ENCODE measurements at regions not wholly inside any gene's neighbourhood (a gene's known extent, or its start where the extent isn't known, plus 50 kb on each side); places are given as distances from the start of the nearest gene placed in this dataset.

DNA sequence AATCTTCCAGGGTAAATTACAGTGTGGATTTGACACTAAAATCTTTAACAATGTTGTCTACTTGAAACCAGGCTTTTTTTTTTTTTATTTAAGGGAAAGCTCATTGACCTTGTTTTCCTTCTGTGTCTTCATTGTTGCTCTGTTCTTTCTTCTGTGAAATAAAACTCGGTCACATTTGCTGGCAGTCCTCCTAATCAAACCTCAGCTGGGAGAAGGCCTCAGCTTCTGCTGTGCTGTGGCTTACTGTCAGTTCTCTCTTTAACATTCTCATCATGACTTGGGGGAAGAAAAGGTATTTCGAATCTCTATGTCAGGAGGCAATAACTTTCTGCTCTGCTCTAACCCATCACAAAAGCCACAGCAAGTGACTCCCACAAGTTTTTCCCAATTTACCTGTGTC, 268.9 kb downstream of the ZNF608 start:
- peak in 6 of 56 donors; percentile 4 to 38 (median 17) for DNase-seq

- DNase-seq: no peak
Measured at GRCh38 chr5:124477062-124477461, 269.4 kb downstream of the ZNF608 start.

DNA sequence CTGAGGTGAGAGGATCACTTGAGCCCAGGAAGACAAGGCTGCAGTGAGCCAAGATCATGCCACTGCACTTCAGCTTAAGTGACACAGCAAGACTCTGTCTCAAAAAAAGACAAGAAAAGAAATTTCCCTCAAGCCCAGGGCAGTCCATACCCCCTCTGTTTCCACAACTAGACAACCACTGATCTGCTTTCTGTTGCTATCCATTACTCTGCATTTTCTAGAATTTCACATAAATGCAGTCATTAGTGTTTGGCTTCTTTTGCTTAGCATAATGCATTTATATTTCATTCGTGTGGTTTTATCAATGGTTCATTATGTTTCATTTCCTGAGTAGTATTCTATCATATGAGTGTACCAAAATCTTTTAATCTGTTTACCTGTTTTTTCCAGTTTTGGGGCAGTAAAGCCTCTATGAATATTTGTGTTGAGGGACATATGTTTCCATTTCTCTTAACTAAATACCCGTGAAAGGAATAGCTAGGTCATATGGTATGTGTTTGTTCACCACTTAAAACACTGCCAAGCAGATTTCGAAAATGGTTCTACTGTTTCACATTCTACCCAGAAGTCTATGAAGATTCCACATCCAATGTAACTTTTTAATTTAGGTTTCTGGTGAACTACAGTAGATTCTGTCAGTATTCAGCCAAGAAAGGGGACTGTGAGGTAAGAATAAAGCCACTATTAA, 271.8 kb downstream of the ZNF608 start:
- no peak for DNase-seq

DNA sequence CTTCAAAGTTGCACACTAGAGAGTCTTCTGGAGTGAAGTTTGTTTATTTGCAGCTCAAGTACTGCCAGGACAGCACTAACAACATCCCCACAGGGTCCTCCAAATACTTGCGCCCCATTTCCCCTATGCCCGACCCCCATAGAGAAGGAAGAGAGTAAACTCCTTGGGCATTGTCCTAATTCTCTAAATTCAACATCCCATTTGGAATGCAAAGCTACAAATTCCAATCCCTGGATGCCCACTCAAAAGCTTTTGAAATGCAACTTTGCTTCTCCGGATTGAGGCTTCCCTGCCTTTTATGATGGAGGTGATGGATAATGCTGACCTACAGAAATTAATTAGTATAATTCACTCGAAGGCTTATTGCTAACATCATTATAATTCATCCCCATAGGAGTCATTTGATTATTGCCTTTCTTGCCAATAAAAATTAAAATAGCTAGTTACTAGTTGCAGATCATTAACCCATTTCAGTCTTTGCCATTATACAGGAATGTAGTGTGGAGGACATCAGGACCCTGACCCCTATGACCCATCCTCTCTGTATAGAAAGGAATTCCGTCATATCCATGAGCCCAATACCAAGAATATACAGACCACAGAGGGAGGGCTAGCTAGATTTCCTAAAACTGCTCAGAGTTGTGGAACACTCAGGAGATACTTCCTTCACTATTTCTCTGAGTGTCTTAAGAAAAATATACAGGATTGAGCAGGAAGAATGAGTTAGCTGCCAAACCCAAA, 277.6 kb downstream of the ZNF608 start:
- no peak for DNase-seq

- DNase-seq: no peak
Measured at GRCh38 chr5:124467745-124468144, 278.7 kb downstream of the ZNF608 start.

DNA sequence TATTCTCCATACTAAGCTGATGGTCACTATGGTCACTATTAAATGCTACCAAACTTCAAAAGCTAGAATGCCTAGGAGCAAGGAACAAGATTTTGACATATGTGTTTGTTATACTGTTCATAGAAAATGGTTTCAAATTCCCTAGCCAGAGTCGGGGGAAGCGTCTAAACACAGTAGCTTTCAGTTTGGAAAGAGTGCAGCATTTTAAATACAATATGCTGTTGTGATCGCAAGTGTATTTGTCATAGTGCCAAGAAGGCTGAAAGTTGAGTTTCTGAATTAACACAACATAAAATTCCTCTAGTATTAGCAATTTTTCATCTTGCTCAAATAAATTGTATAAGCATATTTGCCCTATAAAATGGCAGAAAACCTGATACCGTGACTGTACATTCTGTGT, 280.4 kb downstream of the ZNF608 start:
- DNase-seq: no peak

DNA sequence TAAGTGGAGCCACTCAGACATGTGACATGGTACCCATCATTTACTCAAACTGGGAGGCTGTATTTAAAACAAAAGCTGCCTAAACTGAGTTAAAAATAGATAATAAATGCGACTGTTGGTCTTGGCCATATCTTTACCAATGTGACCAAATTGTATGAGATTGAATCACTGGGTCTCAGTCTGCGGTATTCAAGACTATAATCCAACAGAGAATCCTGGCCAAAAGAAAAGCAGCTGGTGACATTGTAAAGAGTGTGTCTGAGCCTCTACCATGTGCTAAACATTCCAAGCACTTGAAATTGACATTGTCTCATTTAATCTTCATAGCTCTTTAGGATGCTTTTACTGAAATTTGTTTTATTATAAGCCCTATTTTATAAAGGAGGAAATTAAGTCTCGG, 282.6 kb downstream of the ZNF608 start:
- no peak for DNase-seq

- DNase-seq: no peak
Measured at GRCh38 chr5:124462751-124463150, 283.7 kb downstream of the ZNF608 start.

DNA sequence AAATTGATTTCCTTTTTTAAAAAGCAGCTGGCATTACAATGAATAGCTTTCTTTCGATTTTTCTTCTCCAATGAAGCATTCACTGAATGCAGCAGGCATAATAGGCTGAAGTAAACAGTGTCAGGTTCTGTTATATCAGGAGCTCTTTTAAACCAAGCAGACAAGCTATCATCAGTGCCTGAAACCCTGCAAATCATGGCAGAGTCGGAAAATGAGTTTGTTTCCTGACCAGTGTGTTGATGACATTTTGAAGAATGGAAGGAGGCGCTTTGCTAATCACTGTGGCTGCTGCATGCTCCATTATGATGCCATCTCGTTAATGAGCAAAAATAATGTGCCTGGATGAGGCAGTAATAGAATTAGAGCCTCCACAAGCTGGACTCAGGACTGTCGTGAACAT, 284.5 kb downstream of the ZNF608 start:
- peak in 7 of 56 donors; percentile 7 to 32 (median 12) for DNase-seq

DNA sequence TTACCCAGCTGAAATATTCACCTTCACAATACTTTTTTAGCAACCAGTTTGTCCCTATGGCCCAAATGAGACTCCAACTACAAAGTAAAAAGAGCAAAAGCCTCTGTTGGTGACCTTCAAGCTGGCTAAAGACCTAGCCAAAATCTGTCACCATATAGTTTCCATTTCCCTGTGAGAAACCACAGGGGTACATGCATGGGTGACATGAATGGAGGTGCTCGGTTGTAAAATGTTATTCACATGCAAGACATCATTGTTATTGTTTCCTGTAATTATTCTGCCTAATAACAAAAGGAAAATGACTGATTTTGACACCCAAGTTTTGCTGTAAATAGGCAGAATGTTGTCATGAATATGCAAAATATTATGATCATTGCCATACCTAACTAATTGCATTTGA, 285.3 kb downstream of the ZNF608 start:
- no peak for DNase-seq

DNA sequence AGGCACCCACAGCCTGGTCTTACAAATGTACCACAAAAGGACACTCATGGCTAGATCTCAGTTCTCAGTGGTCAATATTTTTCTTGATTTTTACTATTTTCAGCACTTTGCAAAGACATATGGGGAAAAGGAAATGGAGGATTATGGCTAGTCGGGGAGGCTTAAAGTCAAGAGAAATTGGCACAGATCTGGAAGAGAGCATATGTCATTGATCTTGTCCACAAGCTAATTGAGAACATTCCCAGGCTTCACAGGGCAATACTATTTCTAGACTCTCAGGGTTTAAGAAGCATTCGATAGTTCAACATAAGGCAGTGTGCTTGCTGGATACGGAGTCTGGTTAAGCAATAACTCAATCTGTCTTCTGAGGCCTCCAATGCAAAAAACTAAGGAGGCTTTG, 285.8 kb downstream of the ZNF608 start:
- DNase-seq: no peak

GRCh38 chr5:124459984-124460383, 286.5 kb downstream of the ZNF608 start:
- no peak for DNase-seq

DNA sequence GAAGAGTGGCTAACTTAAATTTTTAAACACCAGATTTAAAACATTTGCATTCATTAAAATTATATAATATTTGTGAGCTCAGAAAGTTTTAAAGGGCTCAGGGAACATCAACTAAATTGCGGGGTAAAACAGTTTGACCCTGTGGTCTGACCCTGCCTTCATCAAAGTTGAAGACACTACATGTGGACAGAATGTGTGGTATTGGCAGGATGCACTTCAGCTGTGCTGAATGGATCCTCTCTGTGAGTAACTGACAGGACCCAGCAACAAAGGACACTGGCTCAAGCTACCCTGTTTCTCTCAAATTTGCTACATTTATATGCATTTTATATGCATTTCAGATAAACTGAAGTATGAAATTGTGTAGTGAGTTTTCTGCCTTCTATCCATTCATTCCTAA, 288.5 kb downstream of the ZNF608 start:
- DNase-seq: no peak

GRCh38 chr5:124457101-124457500, 289.3 kb downstream of the ZNF608 start:
- no peak for DNase-seq

- DNase-seq: no peak
Measured at GRCh38 chr5:124456249-124456648, 290.2 kb downstream of the ZNF608 start.

- DNase-seq: no peak
Measured at GRCh38 chr5:124454081-124454480, 292.4 kb downstream of the ZNF608 start.

DNA sequence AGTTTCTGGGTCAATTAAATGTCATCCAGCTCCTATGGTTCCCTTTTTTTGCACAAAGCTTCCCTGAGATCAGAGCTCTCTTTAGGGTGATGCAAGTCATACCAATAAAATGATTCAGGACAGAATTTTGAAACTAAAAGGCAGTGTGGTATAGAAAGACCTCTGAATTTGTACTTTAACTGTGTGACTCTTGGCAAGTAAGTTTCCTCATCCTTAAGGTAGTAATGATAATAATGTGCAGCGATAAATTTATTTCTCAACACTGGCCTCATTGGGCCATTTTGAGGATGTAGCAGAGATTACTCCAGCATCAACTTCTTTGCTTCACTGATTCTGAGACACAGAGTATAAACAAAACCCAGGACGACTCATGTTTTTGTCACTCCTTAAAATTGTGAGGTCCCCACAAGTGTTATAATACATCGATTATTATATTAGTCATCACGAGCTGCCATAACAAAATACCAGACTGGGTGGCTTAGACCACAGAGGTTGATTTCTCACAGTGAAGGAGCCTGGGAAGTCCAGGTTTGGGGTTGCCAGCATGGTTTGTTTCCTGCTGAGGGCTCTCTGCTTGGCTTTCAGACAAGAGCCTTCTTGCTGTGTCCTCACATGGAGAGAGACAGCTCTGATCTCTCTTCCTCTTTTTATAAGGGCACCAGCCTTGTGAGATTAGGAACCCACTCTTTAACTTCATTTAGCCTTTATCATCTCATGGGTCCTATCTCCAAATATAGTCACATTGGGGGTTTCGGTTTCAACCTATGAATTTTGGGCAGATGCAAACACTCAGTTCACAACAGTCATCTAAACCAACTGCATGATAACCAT, 293.0 kb downstream of the ZNF608 start:
- DNase-seq: no peak

DNA sequence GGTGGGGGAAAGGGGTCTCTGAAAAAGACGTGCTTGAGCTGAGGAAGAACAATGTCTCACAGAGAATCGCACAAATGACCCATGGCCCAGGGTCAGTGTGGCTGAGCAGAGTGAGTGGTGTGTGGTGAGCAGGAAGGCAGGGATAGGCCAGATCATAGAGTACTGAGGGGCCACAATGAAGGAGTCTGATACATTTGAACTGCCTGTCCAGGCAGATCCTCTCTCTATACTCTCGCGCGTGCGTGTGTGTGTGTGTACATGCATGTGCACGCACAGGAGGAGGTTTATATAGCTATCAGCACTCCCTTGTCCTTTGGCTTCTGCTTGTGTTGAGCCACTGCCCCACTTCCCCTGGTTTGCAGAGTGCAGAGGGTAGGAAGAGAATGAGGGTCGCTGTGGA, 294.0 kb downstream of the ZNF608 start:
- DNase-seq: no peak

DNA sequence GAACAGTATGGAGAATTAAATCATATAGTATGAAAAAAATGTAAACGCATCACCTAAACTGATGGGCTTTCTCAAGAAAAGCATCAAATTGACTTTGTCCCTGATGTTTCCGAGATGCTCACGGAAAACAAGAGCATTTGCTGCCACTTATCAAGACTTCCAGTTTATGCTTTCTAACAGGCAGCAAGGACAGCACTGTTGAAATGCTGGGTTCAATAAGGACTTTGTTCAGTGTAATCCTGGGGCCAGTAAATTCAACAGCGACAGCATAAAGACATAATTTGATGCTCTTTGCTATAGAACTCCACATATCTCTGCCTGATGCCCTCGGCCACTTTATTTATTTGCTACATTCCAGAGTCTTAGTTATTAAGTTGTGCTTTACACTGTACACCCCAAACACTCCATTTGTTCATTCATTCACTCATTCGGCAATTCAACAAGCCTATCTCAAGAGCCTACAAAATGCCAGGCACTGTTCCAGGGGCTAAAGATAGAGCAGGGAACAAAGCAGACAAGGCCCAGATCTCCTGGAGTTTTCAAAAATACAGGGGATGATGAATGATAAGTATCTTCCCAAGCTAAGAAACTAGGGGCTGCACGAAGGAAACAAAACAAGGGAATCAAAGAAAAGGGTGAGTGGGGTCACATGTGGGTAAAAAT, 294.6 kb downstream of the ZNF608 start:
- DNase-seq: no peak

- peak in 1 of 56 donors; percentile 5 for DNase-seq
Measured at GRCh38 chr5:124446120-124446519, 300.3 kb downstream of the ZNF608 start.

DNA sequence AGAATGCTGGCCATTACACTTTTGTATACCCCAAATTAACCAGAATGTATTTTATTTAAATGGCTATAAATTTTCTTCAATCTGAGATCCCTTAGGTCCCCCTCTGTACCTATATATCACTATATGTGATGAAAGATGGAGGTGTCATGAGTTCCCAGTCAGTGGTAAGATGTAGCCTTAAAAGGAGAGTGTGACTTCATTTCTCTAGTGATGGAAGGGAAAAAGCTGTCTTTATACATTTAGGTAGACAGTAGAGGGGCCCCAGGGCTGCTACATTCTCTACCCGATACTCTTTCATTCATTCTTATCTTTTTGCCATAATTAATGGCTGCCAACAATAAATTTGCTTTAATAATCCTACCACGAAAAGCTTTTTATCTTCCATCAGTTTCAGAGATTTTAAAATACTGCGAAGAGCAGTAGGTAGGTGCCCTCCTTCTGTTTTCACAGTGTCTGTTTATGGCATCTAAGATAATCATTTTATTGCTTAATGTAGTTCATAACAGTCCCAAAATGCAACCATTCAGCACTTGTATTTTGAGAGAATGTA, 301.3 kb downstream of the ZNF608 start:
- no peak for DNase-seq
